ENCODE measurements at regions not wholly inside any gene's neighbourhood (a gene's known extent, or its start where the extent isn't known, plus 50 kb on each side); places are given as distances from the start of the nearest gene placed in this dataset.

DNA sequence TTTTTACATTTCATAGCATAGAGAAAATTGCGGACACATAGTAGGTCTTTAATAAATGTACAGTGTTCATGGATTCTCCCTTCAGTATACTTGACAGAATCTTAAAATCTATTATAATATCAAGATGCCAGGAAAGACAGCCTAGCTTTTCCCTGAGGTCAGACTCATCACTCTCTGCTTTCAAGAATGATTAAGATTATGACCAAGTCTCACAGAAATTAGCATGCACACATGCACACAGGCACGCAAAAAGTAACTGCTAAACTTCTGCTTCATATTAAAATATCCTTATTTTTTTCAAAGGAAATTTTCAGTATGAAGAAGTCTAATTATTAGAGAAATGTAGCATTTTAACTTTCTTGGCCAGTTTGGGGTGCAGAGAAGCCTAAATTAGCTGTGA lies 493.8 kb upstream of the NECTIN3 start:
- Histone ChIP-seq H3K4me3 (no peak overlapping the region), H3K9me1 (ENCODE audit: control insufficient read depth, insufficient read depth, low read length) (no peaks in the 10 kb centered on the region), H2AFZ (ENCODE audit: low read depth, low read length) (no peak overlapping the region), H3K36me3 (ENCODE audit: control insufficient read depth, insufficient read depth, low read length) (no peaks in the 10 kb centered on the region), H3K79me2 (ENCODE audit: control insufficient read depth, insufficient read depth, low read length) (no peaks in the 10 kb centered on the region), H4K20me1 (replicated peaks; ENCODE audit: control insufficient read depth, insufficient read depth, low read length) (no peaks in the 10 kb centered on the region), H3K9ac (ENCODE audit: insufficient read depth in 1 of 2, low read depth in 2 of 2, low read length in 2 of 2) (no peak overlapping the region), H3K4me2 (ENCODE audit: insufficient read depth, low read length) (no peak overlapping the region), H3K4me1 (replicated peaks in 1 of 2; ENCODE audit: control insufficient read depth in 2 of 2, insufficient read depth in 2 of 2, low read length in 2 of 2) (no peaks in the 10 kb centered on the region), H3K9me3 (replicated peaks; ENCODE audit: control insufficient read depth, insufficient read depth, low read depth, low read length) (no peaks in the 10 kb centered on the region), H3K27me3 (ENCODE audit: control insufficient read depth in 2 of 2, insufficient read depth in 2 of 2, low read length in 2 of 2) (no peaks in the 10 kb centered on the region), H3K27ac (ENCODE audit: extremely low read depth, low read depth, low read length) (no peak overlapping the region)
- POLR2A ChIA-PET: no interaction called here
- in situ Hi-C loops (cut with MboI) (no loop called here), intact Hi-C loops (cut with micrococcal nuclease) (no loop called here)
- CTCF ChIA-PET (ENCODE audit: low intra/inter-chr PET ratio): no interaction called here
- WGBS (ENCODE audit: insufficient coverage, low coverage, missing lambda C conversion rate): 44% methylated on average over 2 of the region's 2 CpGs
- DNase-seq (ENCODE audit: extremely low read depth in 1 of 4, low spot score in 3 of 4) (no peak), ATAC-seq (no peak), FAIRE-seq (no peak)
- TF ChIP-seq EHMT2 (IDR thresholded peaks at IDR 0.05): no peak
- TF ChIP-seq, protein P1, sequence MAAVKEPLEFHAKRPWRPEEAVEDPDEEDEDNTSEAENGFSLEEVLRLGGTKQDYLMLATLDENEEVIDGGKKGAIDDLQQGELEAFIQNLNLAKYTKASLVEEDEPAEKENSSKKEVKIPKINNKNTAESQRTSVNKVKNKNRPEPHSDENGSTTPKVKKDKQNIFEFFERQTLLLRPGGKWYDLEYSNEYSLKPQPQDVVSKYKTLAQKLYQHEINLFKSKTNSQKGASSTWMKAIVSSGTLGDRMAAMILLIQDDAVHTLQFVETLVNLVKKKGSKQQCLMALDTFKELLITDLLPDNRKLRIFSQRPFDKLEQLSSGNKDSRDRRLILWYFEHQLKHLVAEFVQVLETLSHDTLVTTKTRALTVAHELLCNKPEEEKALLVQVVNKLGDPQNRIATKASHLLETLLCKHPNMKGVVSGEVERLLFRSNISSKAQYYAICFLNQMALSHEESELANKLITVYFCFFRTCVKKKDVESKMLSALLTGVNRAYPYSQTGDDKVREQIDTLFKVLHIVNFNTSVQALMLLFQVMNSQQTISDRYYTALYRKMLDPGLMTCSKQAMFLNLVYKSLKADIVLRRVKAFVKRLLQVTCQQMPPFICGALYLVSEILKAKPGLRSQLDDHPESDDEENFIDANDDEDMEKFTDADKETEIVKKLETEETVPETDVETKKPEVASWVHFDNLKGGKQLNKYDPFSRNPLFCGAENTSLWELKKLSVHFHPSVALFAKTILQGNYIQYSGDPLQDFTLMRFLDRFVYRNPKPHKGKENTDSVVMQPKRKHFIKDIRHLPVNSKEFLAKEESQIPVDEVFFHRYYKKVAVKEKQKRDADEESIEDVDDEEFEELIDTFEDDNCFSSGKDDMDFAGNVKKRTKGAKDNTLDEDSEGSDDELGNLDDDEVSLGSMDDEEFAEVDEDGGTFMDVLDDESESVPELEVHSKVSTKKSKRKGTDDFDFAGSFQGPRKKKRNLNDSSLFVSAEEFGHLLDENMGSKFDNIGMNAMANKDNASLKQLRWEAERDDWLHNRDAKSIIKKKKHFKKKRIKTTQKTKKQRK (IDR thresholded peaks at IDR 0.05; ENCODE audit: borderline replicate concordance, low read depth, low read length): no peak
- TF ChIP-seq, protein P2, sequence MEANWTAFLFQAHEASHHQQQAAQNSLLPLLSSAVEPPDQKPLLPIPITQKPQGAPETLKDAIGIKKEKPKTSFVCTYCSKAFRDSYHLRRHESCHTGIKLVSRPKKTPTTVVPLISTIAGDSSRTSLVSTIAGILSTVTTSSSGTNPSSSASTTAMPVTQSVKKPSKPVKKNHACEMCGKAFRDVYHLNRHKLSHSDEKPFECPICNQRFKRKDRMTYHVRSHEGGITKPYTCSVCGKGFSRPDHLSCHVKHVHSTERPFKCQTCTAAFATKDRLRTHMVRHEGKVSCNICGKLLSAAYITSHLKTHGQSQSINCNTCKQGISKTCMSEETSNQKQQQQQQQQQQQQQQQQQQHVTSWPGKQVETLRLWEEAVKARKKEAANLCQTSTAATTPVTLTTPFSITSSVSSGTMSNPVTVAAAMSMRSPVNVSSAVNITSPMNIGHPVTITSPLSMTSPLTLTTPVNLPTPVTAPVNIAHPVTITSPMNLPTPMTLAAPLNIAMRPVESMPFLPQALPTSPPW (CRISPR knock-in tag; IDR thresholded peaks at IDR 0.05): no peak
- TF ChIP-seq, protein P3, sequence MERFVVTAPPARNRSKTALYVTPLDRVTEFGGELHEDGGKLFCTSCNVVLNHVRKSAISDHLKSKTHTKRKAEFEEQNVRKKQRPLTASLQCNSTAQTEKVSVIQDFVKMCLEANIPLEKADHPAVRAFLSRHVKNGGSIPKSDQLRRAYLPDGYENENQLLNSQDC (CRISPR knock-in tag; IDR thresholded peaks at IDR 0.05): no peak
- TF ChIP-seq, protein P4, sequence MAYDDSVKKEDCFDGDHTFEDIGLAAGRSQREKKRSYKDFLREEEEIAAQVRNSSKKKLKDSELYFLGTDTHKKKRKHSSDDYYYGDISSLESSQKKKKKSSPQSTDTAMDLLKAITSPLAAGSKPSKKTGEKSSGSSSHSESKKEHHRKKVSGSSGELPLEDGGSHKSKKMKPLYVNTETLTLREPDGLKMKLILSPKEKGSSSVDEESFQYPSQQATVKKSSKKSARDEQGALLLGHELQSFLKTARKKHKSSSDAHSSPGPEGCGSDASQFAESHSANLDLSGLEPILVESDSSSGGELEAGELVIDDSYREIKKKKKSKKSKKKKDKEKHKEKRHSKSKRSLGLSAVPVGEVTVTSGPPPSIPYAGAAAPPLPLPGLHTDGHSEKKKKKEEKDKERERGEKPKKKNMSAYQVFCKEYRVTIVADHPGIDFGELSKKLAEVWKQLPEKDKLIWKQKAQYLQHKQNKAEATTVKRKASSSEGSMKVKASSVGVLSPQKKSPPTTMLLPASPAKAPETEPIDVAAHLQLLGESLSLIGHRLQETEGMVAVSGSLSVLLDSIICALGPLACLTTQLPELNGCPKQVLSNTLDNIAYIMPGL (CRISPR knock-in tag; IDR thresholded peaks at IDR 0.05): no peak
- TF ChIP-seq, protein P5, sequence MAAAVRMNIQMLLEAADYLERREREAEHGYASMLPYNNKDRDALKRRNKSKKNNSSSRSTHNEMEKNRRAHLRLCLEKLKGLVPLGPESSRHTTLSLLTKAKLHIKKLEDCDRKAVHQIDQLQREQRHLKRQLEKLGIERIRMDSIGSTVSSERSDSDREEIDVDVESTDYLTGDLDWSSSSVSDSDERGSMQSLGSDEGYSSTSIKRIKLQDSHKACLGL (CRISPR knock-in tag; IDR thresholded peaks at IDR 0.05; ENCODE audit: borderline replicate concordance, poor library complexity, severe bottlenecking): no peak
- no peak for TF ChIP-seq GATAD2B (IDR thresholded peaks at IDR 0.05; ENCODE audit: borderline replicate concordance)
- TF ChIP-seq GABPA (tag; conservative IDR thresholded peaks at IDR 0.05; ENCODE audit: low read depth): no peak
- TF ChIP-seq ZNF57 (CRISPR knock-in tag; IDR thresholded peaks at IDR 0.05): no peak
- TF ChIP-seq PTTG1 (tag; IDR thresholded peaks at IDR 0.05; ENCODE audit: low read depth): no peak
- TF ChIP-seq, protein P6, sequence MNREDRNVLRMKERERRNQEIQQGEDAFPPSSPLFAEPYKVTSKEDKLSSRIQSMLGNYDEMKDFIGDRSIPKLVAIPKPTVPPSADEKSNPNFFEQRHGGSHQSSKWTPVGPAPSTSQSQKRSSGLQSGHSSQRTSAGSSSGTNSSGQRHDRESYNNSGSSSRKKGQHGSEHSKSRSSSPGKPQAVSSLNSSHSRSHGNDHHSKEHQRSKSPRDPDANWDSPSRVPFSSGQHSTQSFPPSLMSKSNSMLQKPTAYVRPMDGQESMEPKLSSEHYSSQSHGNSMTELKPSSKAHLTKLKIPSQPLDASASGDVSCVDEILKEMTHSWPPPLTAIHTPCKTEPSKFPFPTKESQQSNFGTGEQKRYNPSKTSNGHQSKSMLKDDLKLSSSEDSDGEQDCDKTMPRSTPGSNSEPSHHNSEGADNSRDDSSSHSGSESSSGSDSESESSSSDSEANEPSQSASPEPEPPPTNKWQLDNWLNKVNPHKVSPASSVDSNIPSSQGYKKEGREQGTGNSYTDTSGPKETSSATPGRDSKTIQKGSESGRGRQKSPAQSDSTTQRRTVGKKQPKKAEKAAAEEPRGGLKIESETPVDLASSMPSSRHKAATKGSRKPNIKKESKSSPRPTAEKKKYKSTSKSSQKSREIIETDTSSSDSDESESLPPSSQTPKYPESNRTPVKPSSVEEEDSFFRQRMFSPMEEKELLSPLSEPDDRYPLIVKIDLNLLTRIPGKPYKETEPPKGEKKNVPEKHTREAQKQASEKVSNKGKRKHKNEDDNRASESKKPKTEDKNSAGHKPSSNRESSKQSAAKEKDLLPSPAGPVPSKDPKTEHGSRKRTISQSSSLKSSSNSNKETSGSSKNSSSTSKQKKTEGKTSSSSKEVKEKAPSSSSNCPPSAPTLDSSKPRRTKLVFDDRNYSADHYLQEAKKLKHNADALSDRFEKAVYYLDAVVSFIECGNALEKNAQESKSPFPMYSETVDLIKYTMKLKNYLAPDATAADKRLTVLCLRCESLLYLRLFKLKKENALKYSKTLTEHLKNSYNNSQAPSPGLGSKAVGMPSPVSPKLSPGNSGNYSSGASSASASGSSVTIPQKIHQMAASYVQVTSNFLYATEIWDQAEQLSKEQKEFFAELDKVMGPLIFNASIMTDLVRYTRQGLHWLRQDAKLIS (CRISPR knock-in tag; IDR thresholded peaks at IDR 0.05): no peak
- TF ChIP-seq RNF2 (IDR thresholded peaks at IDR 0.05): no peak
- BruUV-seq (replicated peaks): no TSS peak

Data from K562 (cell line).